Mesothelial cell of epicardium (in vitro differentiated cells): ENCODE measurements at regions not wholly inside any gene's neighbourhood (a gene's known extent, or its start where the extent isn't known, plus 50 kb on each side); places are given as distances from the start of the nearest gene placed in this dataset.

ENCODE experiments used
- DNase-seq, 2 experiments: peaks; one replicate each; pipeline ENCODE4 v3.0.0; 2021; ENCODE audit warnings: low spot score in 2 of 2; ENCODE audit not compliant: unreplicated experiment in 2 of 2
- H3K27ac Mint-ChIP-seq: 2 replicates; pipeline ENCODE4 v1.8.0; 2021; ENCODE audit warnings: mixed read lengths
- H3K27me3 Mint-ChIP-seq: 2 replicates; pipeline ENCODE4 v1.8.0; 2021; ENCODE audit warnings: low read depth, mixed read lengths
- H3K36me3 Mint-ChIP-seq: 2 replicates; pipeline ENCODE4 v1.8.0; 2021; ENCODE audit warnings: mixed read lengths
- H3K4me1 Mint-ChIP-seq: 2 replicates; pipeline ENCODE4 v1.8.0; 2021; ENCODE audit warnings: mixed read lengths
- H3K4me3 Mint-ChIP-seq: 2 replicates; pipeline ENCODE4 v1.8.0; 2021; ENCODE audit warnings: mild to moderate bottlenecking, moderate library complexity, mixed read lengths
- H3K9me3 Mint-ChIP-seq: 2 replicates; pipeline ENCODE4 v1.8.0; 2021; ENCODE audit warnings: mixed read lengths
- CTCF ChIP-seq: fragments of 200-600 bp; sonication (generic); IDR thresholded peaks from one replicate; pipeline ENCODE4 v1.5.0; 2021; ENCODE audit warnings: antibody characterized with exemption; ENCODE audit not compliant: unreplicated experiment

DNA sequence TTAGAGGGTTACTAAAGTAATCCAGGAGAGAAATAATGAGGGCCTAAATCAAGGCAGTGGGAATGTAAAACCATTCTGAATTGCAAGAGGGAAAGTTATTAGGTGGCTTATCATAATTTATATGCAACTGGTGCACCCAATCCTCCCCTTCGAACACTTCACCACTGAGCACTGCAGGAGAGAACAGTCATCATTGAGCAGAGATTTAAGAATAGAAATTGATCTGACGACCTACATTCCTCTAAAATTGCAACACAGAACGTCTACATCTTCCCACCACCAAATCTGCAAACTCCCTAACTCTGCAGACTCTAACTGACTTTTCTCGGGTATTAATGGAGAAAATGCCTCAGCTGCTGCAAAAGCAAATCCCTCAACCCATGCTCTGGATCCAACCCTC is 138.5 kb upstream of the CDH20 start:
- no peak overlapping the region for H3K27ac Mint-ChIP-seq
- H3K27me3 Mint-ChIP-seq, result no peaks in the 10 kb centered on the region
- peaks cover 3% of the 10 kb centered on the region for H3K9me3 Mint-ChIP-seq
- no peaks in the 10 kb centered on the region for H3K36me3 Mint-ChIP-seq
- no peak for TF ChIP-seq CTCF
- H3K4me3 Mint-ChIP-seq, result no peak overlapping the region
- no peak for DNase-seq
- H3K4me1 Mint-ChIP-seq, result peaks cover 12% of the 10 kb centered on the region

GRCh38 chr18:61196750-61197149 is 136.5 kb upstream of the CDH20 start:
- no peak overlapping the region for H3K4me3 Mint-ChIP-seq
- no peaks in the 10 kb centered on the region for H3K27me3 Mint-ChIP-seq
- H3K9me3 Mint-ChIP-seq, result peaks cover 3% of the 10 kb centered on the region
- peaks cover 6% of the 10 kb centered on the region for H3K4me1 Mint-ChIP-seq
- H3K36me3 Mint-ChIP-seq, result no peaks in the 10 kb centered on the region
- no peak for DNase-seq
- TF ChIP-seq CTCF, result no peak
- no peak overlapping the region for H3K27ac Mint-ChIP-seq

GRCh38 chr18:61198486-61198885 is 134.7 kb upstream of the CDH20 start:
- H3K27me3 Mint-ChIP-seq, result no peaks in the 10 kb centered on the region
- no peak for TF ChIP-seq CTCF
- no peaks in the 10 kb centered on the region for H3K36me3 Mint-ChIP-seq
- no peak for DNase-seq
- H3K9me3 Mint-ChIP-seq, result no peaks in the 10 kb centered on the region
- no peak overlapping the region for H3K27ac Mint-ChIP-seq
- no peak overlapping the region for H3K4me3 Mint-ChIP-seq
- peaks cover 6% of the 10 kb centered on the region for H3K4me1 Mint-ChIP-seq

DNA sequence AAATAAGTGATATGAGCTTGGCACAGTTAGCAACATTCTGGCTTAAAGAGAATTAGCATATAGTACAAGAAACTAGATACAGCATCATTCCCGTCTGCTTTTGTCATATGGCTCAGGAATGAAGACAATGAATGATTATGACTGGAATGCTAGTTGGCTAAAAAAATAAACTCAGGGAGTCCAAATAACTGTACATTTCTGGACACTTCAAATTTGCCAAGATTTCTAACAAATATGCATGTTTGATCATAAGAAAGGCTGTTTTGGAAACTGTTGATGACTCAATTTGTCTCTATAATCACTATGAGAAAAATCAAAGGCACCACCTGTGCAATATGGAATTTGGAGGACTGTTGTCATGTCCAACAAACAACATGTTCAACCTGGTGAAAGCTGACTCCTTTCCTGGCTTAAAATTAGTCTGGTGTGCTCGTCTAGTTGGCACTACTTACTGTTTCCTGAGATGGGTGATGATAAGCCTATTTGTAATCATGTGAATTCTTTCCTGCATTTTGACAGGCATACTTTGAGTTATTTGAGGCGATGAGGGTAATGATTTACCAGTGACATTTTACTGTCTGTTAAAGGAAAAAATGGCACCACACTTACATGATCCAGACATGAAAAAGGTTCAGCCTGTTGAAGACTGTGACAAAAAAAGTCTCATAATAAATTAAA is 133.9 kb upstream of the CDH20 start:
- H3K4me3 Mint-ChIP-seq, result no peak overlapping the region
- peaks cover 6% of the 10 kb centered on the region for H3K4me1 Mint-ChIP-seq
- no peak overlapping the region for H3K27ac Mint-ChIP-seq
- no peak for DNase-seq
- H3K27me3 Mint-ChIP-seq, result no peaks in the 10 kb centered on the region
- H3K9me3 Mint-ChIP-seq, result no peaks in the 10 kb centered on the region
- TF ChIP-seq CTCF, result no peak
- no peaks in the 10 kb centered on the region for H3K36me3 Mint-ChIP-seq

DNA sequence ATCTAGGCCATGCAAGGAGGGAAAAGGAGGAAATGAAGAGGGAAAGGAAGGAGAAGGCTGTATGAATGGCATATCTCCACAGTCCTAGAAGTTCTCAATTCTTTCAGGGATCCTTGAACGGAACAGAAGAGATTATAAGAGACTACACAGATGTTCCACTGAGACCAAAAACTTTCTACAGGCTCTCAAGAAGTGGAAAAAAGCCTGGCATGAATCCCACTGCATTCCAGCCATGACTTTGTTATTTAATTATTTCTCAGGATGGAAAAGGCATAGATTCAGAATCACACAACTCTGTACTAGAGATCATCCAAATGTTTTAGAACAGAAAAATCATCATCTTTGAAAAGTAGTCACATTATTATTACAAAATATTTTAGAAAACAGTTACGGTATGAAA is 131.7 kb upstream of the CDH20 start:
- Mint-ChIP-seq H3K9me3 (no peaks in the 10 kb centered on the region), H3K27ac (no peak overlapping the region), H3K36me3 (no peaks in the 10 kb centered on the region), H3K4me1 (peaks cover 6% of the 10 kb centered on the region), H3K4me3 (no peak overlapping the region), H3K27me3 (no peaks in the 10 kb centered on the region)
- no peak for DNase-seq
- TF ChIP-seq CTCF, result no peak

- no peak for DNase-seq
- Mint-ChIP-seq H3K27me3 (no peaks in the 10 kb centered on the region), H3K4me1 (peaks cover 6% of the 10 kb centered on the region), H3K27ac (no peak overlapping the region), H3K36me3 (no peaks in the 10 kb centered on the region), H3K4me3 (no peak overlapping the region), H3K9me3 (no peaks in the 10 kb centered on the region)
- TF ChIP-seq CTCF, result no peak
Measured at GRCh38 chr18:61203151-61203550, 130.1 kb upstream of the CDH20 start.
